GM06990 (cell line): ENCODE measurements at regions not wholly inside any gene's neighbourhood (a gene's known extent, or its start where the extent isn't known, plus 50 kb on each side); places are given as distances from the start of the nearest gene placed in this dataset.

Experiments used
- DNase-seq: peaks from one replicate; pipeline ENCODE4 v3.0.0-alpha.2; 2011; ENCODE audit not compliant: insufficient read length; ENCODE audit errors: extremely low read depth
- H3K27me3 ChIP-seq: replicated peaks from 2 replicates; pipeline ENCODE4 v1.6.0; 2011; ENCODE audit warnings: low read length; ENCODE audit not compliant: control insufficient read depth, insufficient read depth
- H3K36me3 ChIP-seq: 2 replicates; pipeline ENCODE4 v1.5.1; 2011; ENCODE audit warnings: low read length; ENCODE audit not compliant: control insufficient read depth, insufficient read depth
- H3K4me3 ChIP-seq: replicated peaks from 2 replicates; pipeline ENCODE4 v1.5.1; 2011; ENCODE audit warnings: low read depth, mild to moderate bottlenecking, control low read depth, low read length
- TF ChIP-seq, protein P1 (sequence below): IDR thresholded peaks from 2 replicates; pipeline ENCODE4 v1.5.1; 2011; ENCODE audit warnings: low read length, control low read depth, mild to moderate bottlenecking, inconsistent platforms; ENCODE audit not compliant: insufficient read depth, poor library complexity, severe bottlenecking

GRCh38 chr4:125770814-125771398 lies 456.2 kb downstream of the FAT4 start:
- DNase-seq: no peak
- Histone ChIP-seq H3K27me3 (no peaks in the 10 kb centered on the region), H3K4me3 (no peak overlapping the region), H3K36me3 (no peaks in the 10 kb centered on the region)
- TF ChIP-seq, protein P1, sequence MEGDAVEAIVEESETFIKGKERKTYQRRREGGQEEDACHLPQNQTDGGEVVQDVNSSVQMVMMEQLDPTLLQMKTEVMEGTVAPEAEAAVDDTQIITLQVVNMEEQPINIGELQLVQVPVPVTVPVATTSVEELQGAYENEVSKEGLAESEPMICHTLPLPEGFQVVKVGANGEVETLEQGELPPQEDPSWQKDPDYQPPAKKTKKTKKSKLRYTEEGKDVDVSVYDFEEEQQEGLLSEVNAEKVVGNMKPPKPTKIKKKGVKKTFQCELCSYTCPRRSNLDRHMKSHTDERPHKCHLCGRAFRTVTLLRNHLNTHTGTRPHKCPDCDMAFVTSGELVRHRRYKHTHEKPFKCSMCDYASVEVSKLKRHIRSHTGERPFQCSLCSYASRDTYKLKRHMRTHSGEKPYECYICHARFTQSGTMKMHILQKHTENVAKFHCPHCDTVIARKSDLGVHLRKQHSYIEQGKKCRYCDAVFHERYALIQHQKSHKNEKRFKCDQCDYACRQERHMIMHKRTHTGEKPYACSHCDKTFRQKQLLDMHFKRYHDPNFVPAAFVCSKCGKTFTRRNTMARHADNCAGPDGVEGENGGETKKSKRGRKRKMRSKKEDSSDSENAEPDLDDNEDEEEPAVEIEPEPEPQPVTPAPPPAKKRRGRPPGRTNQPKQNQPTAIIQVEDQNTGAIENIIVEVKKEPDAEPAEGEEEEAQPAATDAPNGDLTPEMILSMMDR: no peak

- Histone ChIP-seq H3K36me3 (no peaks in the 10 kb centered on the region), H3K27me3 (no peaks in the 10 kb centered on the region), H3K4me3 (no peak overlapping the region)
- DNase-seq: no peak
- TF ChIP-seq, protein P1: no peak
These were observed 457.9 kb downstream of the FAT4 start for GRCh38 chr4:125772680-125773079.

DNA sequence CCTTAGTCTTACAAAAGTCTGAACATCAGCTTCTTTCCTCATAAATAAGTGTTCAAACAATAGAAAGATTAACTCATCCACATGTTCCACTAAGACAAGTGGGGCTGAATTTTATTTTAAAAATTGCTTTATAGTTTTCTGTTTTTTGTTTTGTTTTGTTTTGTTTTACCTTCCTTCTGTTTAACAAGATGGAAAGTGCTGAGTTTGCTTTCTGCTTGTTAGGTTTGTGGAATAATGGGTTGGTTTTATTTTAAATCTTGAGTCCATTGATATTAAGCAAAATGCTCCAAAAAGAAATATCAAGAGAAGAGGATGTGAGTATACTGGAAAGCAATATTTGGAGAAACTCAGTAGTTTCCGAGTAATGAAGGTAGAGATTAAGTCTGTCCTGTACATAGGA lies 458.7 kb downstream of the FAT4 start:
- H3K4me3 ChIP-seq: no peak overlapping the region
- no peaks in the 10 kb centered on the region for H3K27me3 ChIP-seq
- H3K36me3 ChIP-seq: no peaks in the 10 kb centered on the region
- TF ChIP-seq, protein P1: no peak
- DNase-seq: no peak

DNA sequence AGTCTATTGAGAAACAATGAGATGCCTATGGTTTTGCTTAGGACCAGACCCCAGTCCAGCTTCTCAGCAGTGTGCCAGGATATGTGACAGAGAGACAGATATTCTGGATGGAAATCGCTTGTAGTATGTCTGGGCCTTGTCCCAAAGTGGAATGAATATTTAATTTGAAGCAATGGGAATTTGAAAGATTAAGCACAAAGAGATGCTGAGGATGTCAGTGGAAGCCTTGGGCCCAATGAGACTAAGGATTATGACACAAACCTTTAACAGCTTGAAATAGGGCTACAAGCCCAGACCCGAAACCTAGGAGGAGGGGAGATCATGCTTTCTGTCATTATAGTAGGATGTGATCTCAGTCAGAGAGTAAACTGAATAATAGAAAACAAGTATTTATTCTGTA lies 459.2 kb downstream of the FAT4 start:
- TF ChIP-seq, protein P1: no peak
- no peaks in the 10 kb centered on the region for H3K36me3 ChIP-seq
- no peaks in the 10 kb centered on the region for H3K27me3 ChIP-seq
- H3K4me3 ChIP-seq: no peak overlapping the region
- no peak for DNase-seq

DNA sequence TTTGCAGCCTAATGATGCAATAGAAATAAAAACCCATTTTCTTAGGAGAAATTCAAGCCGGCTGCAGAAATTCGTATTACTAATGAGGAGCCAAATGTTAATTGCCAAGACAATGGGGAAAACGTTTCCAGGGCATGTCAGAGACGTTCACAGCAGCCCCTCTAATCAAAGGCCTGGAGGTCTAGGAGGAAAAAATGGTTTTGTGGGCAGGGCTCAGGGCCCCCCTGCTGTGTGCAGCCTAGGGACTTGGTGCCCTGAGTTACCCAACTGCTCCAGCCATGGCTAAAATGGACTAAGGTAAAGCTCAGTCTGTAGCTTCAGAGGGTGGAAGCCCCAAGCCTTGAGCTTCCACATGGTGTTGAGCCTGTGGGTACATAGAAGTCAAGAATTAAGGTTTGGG lies 461.4 kb downstream of the FAT4 start:
- H3K36me3 ChIP-seq: no peaks in the 10 kb centered on the region
- TF ChIP-seq, protein P1: no peak
- DNase-seq: no peak
- H3K4me3 ChIP-seq: no peak overlapping the region
- H3K27me3 ChIP-seq: no peaks in the 10 kb centered on the region

DNA sequence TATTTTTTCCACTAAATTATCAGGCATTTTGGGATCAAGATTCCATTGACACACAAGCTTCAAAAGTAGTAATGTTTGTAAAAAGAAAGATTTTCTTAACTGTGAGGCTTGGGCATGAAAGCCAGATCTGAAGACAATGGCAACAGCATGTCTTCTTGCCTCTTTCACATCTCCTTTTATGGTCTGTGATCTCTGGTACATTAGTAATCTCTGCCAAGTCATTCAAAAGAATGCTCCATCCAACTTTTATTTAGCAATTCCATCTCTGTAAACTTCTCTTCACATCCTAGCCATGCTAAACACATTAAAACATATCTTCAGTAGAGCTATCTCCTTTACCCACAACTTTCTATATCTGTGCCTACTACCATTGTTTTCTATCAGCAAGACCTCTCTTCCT lies 465.4 kb downstream of the FAT4 start:
- no peaks in the 10 kb centered on the region for H3K27me3 ChIP-seq
- H3K4me3 ChIP-seq: no peak overlapping the region
- no peaks in the 10 kb centered on the region for H3K36me3 ChIP-seq
- DNase-seq: no peak
- TF ChIP-seq, protein P1: no peak
